ENCODE measurements at regions not wholly inside any gene's neighbourhood (a gene's known extent, or its start where the extent isn't known, plus 50 kb on each side); places are given as distances from the start of the nearest gene placed in this dataset.

GRCh38 chr10:81315026-81315425, 560.0 kb upstream of the NRG3 start (continued):
- TF ChIP-seq CHD7 (IDR thresholded peaks at IDR 0.05; ENCODE audit: insufficient replicate concordance, low read length) (no peak), TCF12 (IDR thresholded peaks at IDR 0.05; ENCODE audit: low read depth, low read length) (no peak), FOSL1 (IDR thresholded peaks at IDR 0.05; ENCODE audit: insufficient read depth, low read depth, low read length) (no peak), SIRT6 (IDR thresholded peaks at IDR 0.05; ENCODE audit: low read length) (no peak), ATF2 (IDR thresholded peaks at IDR 0.05; ENCODE audit: low read length) (no peak), RFX5 (IDR thresholded peaks at IDR 0.05; ENCODE audit: borderline replicate concordance, low read depth, low read length) (no peak), ATF3 (IDR thresholded peaks at IDR 0.05; ENCODE audit: insufficient read depth, low read depth, low read length) (no peak), BACH1 (IDR thresholded peaks at IDR 0.05; ENCODE audit: low read length) (no peak), KDM4A (IDR thresholded peaks at IDR 0.05; ENCODE audit: low read depth, low read length, severe bottlenecking) (no peak)
